Mammary epithelial cell (primary cell): ENCODE measurements at regions not wholly inside any gene's neighbourhood (a gene's known extent, or its start where the extent isn't known, plus 50 kb on each side); places are given as distances from the start of the nearest gene placed in this dataset.

Experiments
- CTCF ChIP-seq, 2 donors: IDR thresholded peaks in 1 of 2; conservative IDR thresholded peaks in 1 of 2; 2 replicates each; pipeline ENCODE4 v1.5.1; 2011 to 2012; ENCODE audit warnings: inconsistent platforms in 2 of 2, low read length in 2 of 2, mild to moderate bottlenecking in 2 of 2, control low read depth in 1 of 2, low read depth in 1 of 2; ENCODE audit not compliant: insufficient read depth in 1 of 2; ENCODE audit errors: extremely low read depth in 1 of 2
- EZH2 ChIP-seq: IDR thresholded peaks from 2 replicates; pipeline ENCODE4 v1.6.1; 2012; ENCODE audit warnings: low read length, inconsistent platforms, borderline replicate concordance

- TF ChIP-seq EZH2 (no peak), CTCF (conservative IDR thresholded peaks at IDR 0.05 in 1 of 2, IDR thresholded peaks at IDR 0.05 in 1 of 2; ENCODE audit: extremely low read depth in 1 of 2, insufficient read depth in 1 of 2, low read depth in 1 of 2, low read length in 2 of 2) (no peak)
Measured at GRCh38 chr16:86931410-86931941, 353.1 kb downstream of the FOXL1 start.
